Lung microvascular endothelial cell (primary cell): ENCODE measurements at regions not wholly inside any gene's neighbourhood (a gene's known extent, or its start where the extent isn't known, plus 50 kb on each side); places are given as distances from the start of the nearest gene placed in this dataset.
"Not testable (repeated sequence)": the region's sequence is repeated elsewhere in the genome, so short reads cannot be mapped to it uniquely, and the experiment has no call there.

Experiments used
- DNase-seq, 2 donors: peaks; one replicate each; pipeline versions ENCODE4 v3.0.0 to v3.0.0-alpha.2; 2010; ENCODE audit warnings: low read depth in 2 of 2

DNA sequence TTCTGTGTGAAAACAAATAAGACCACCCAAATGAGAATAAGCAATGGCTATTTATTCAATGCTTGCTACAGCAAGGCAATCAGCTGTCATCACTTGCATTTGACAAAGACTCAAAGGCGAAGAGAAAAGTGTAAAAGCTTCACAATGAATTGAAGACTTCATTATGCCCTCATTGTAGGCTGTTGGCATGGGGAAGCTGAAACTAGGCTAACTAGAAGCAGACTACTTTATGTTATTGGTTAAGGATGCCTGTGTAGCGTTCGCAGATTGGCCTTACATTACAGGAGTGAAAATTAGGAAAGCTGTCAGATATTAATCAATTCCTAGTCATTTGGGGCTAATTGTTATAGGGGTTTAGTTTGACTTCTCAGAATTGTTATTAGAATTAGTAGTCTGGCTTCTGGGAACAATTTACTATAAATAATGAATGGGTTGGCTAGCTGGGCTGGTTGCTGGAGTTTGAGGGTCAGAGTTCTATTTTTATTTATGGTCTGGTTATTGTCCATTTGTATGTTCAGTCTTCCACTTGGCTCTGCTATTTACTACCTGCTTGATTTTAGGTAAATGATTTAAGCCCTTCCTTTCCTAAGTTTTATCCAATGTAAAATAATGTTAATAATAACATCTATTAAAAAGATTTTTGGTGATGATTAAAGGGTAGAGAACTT lies 437.2 kb upstream of the SYT4 start:
- DNase-seq: no peak

DNA sequence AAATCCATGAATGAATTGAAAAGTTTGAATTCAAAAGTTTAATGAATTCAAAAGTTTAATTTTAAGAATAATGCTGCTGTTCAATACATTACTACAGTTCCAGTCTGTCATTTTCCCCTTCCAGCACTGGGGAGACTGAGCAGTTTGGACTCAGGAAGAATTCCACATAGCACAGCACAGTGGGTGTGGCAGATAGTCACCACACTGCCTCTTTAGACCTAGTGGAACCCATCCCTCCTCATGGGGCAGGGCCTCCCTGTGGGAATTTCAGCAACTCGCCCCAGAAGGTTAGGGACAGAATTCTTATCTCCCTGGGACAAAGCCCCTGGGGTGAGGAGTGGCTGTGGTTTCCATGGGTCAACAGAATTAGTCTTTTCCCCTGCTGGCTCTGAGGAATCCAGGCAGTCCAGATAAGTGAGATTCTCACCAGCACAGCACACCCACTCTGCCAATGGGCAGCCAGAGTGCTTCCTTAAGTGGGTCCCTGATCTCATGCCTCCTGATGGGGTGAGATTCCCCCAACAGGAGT lies 442.0 kb upstream of the SYT4 start:
- DNase-seq: no peak

DNA sequence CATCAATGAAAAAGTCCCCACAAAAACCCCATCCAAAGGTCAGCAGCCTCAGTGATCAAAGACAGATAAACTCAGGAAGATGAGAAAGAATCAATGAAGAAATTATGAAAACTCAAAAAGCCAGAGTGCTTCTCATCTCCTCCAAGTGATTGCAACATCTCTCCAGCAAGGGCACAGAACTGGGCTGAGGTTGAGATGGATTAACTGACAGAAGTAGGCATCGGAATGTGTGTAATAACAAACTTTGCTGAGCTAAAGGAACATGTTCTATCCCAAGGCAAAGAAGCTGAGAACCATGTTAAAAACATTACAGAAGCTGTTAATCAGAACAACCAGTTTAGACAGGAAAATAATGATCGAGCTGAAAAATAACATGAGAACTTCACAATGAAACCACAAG lies 442.8 kb upstream of the SYT4 start:
- no peak for DNase-seq

DNA sequence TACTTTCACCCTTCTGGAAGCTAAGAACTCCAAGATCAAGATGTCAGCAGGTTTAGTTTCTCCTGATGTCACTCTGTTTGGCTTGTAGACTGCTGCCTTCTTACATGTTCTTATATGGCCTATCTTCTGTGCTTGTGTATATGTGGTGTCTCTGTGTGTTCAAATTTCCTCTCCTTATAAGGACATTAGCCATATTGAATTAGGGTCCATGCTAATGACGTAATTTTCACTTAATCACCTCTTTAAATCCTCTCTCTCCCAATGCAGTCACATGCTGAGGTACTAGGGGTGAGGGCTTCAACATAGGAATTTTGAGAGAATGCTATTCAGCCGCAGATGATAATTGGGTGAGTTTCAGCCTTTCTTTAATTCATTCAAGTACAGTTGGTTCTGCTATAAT lies 458.3 kb upstream of the SYT4 start:
- DNase-seq: no peak

DNA sequence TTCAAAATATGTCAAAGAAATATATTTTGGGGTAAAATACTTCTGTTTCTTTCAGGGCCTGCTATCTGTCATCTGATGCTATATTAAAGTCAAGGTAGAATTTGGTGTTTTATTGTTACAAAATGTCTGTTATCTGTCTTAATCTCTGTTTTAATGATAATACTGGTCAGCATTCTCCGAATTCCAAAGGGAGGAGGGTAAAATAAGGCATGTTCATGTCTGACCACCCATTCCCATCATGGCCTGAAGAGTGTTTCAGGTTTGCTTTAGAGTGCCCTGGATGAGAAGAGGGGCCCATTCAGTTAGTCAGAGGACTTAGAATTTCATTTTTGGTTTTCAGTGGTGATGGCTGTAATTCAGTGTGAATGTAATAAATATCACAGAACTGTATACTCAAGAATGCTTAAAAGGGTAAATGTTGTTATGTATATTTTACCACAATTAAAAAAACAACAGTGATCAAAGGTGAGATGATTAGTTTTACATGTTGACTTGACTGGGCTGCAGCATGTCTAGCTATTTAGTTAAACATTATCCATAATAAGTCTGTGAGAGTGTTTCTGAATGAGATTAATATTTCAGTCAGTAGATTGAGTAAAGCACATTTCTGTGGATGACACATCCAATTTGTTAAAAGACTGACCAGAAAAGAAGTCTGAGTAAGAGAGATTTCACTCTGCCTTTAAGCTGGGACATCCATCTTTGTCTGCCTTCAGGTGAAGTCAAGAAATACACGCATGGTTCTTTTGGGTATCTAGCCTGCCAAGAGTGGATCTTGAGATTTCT lies 467.9 kb upstream of the SYT4 start:
- no peak for DNase-seq

DNA sequence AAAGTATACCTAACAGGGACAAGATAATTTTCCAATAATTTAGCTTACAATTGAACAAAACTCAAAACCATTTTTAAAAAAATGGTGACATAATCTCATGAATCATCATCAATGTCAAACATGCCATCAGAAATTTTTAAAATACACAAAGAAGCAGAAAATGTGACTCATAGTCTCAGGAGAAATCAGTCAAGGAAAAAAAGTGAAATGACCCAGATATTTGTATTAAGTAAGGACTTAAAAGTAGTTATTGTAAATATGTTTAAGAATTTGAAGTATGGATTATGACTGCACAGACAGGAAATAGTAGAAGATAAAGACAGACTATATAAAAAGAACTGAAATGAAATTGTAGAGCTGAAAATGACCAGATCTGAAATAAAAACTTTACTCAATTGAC lies 473.9 kb upstream of the SYT4 start:
- no peak for DNase-seq

DNA sequence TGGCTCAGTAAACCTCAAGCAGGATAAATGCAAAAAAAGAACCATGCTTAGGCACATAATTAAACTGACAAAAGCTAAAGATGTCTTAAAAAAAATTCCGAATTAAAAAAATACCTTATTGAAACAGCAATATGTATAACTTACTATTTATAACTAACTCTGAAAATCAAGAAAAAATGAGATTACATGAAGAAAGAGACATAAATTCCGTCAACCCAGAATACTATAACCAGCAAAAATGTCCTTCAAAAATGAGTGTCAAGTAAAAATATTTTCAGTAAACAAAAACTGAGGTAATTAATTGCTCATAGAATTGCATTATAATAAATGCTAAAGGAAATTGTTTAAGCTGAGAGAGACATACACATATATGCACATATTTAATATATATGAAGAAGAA lies 474.5 kb upstream of the SYT4 start:
- DNase-seq: no peak

DNA sequence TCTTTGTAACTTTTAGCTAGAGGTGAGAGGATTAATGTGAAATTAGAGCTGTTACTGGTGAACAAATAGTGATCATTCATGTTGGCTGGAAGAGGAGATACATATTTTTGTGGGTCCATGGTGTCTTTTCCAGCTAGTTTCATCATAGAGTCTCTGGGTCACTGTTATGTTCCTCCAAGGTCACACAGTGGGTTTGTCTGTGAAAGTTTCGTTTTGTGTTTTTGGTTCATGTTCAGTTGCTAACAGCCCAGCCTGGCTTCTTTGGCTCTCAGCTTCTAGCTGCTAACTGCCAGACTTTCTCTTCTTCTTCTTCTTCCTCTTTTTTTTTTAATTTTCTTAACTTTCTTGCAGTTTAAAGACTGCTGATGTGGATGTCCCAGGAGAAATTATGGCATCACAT lies 480.0 kb upstream of the SYT4 start:
- no peak for DNase-seq

DNA sequence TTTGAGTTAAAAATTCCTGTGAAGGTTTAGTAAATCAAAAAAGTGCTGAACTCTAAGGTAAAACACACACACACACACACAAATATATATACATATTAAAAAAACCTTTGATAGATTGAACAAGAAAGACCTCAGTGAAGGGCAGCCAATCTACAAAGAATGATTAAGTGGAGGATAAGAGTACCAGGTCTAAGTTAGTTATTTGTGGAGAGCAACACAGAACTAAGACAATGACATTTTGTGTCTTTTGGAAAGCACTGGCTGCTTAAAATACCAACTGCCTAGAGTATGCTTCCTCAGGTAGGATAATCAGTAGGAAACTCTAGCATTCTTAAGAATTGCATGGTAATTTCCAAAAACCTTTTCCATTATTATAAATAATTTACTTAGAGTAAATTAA lies 481.4 kb upstream of the SYT4 start:
- DNase-seq: no peak

DNA sequence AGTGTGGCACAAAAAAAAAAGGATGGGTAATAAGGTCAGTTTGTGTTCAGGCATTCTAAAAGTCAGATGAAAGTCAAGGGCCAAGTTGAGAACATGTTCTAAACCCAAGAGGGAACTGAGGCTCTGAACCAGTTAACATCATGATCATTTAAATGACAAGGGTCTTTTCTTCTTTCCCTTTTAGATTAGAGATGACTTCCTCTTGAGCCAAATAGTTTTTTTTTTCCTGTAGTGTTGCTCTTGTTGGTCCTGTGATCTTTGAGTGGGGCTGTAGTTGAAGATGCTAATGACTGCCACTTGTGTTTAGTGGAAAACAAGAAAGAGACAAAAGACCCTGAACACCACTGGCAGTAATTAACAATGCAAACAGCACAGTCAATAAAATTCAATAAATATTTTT lies 482.7 kb upstream of the SYT4 start:
- DNase-seq: no peak

DNA sequence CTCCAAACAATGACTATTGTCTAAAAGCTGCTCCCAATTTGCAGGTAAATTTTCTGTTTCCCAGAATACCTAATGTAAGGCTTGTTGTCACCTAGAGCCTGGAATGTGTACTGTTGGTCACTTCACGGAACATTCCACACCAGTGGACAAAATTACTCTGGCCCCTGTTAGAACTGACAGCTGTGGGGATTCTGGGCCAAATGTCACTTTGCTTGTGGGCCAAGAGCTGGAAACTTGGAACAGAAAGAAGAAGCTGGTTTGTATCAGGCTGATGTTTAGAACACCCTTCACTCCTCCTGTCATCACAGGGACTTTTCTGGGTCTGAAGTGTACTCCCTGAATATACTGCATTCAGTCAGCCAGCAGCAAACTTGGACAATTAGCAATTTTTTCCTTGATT lies 495.6 kb upstream of the SYT4 start:
- no peak for DNase-seq

DNA sequence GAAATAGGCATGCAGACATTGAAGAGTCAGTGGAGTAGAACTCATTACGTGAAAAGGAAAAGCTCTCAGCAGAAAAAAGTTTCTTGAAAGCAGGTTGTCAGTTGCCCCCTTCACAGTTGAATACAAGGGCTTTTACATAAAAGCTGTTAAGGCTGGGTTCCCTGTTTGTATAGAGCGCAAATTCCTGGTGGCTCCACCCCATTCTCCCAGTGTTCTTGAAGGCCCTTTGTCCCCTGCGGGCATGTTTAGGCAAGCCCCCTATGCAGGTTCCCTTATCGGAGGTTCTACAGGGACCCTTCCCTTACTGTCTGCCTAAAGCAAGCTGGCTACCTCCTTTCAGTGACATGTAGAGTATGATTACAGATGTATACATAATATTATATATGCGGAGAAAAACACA lies 497.2 kb upstream of the SYT4 start:
- no peak for DNase-seq

DNA sequence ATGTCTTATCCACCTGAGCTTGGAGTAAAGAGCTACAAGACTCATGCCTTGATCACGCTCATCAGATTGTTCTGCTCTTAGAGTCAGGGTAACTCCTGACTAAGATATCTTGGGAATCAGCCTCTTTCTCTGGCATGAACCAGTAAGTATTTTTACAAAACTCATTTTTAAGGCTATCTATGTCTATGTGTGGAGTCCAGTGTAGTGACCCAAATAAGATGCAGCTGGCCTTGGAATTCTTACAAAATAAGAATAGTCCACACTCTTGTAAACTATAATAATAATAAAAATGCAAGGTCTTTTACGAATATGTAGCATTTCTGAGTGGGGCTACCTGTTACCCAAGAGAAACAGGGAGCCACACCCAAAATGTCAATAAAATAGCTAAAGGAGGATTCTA lies 498.3 kb upstream of the SYT4 start:
- DNase-seq: no peak

DNA sequence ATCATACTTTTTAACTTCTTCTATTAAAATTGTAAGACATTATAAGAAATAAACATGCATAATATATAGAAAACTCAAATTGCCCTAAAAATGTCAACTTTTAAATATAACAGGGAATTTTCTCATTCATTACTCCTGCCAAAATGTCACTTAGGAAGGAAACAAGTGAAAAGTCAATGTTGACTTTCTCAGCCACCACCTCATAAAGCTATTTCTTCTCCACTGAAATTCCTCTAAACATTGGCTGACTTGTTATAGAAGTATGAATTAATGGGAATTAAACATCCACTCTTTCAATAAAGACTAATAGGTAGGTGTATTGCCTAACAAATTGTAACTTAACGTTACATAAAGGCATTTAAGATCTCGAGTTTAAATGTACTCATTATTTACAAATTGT lies 499.7 kb upstream of the SYT4 start:
- no peak for DNase-seq

DNA sequence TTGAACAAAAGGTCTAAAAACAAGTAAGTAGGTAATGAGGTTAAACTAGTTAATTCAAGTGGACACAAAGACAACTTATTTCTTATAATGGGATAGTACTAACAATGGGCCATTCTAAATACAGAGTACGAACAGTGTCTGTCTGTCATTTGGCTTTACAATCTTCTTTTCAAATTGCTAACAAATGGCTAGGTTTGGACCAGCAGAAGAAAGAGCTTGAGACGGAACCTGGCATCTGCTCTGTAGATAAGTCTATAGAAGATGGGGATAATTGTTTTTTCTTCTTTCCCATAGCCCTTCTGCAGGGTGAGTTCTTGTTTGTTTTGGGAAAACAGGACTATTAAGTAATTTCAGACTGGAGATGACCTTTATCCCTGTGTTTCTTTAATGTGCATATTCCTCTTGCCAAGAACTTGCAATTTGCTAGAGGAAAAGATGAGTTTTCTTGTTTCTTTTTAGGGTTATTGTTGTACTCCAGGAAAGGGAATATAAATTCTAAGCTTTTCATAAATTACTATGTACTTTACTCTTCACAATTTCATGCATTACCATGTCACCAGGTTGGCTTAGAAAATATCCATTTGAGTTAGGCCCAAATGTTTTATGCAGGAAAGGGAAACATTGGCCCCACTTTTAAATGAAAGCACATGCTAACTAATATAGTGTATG lies 500.5 kb upstream of the SYT4 start:
- DNase-seq: no peak

DNA sequence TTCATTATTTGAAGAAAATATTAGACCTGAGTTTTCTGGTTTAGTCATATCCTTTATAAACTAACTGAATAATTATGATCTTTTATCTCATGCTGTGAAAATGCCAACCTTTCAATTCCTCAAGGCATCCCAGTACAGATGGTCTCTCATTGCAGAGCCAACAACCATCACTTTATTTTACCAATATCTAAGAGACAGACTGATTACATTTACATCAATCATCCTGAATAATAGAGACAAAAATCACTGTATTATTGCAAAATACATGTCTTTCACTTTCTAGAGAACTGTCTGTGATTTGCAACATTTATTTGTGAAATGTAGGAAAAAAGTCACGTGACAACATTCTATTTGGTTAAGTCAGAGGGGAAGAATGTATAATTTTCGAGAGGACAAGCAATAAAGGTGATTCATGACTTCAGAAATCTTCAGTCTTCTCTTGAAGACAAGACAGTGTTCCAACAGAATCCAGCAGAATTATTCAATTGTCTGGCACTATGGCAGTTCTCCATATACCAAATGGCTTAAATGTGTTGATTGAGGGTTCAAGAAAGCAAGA lies 503.6 kb upstream of the SYT4 start:
- DNase-seq: no peak

DNA sequence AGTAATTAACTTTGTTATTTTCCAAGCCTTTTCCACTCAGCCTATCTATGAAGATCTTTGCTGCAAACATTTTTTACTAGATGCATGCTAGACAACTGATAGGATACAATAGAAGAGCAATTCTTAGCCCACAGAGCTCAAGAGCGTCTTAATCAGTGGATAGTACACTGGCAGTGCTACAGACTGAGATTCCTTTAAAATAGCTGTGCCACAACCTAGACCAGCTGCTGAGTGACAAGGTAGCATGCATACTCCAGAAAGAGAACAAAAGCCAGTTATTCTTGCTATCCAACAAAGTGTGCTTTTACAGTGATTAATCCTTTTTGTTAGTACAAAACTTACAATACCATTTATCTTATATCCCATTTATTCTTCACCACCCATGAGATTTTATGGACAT lies 507.9 kb upstream of the SYT4 start:
- DNase-seq: no peak

DNA sequence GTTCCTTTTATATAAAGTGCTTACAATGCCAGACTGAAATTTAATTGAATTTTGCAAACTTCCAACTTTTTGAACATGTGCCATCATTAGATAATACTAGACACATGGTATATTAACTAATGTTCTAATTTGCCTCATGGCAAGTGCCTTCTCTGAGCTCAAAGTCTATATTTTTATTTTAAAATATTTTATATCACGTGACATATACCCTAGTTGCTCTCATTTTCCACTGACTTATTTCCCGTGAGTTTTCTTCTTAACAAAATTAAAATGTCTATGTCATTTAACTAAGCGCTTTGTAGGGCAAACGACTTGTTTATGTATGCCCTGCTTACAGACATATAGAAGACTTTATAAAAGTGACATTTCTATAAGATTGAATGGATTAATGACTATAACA lies 509.6 kb upstream of the SYT4 start:
- no peak for DNase-seq

DNA sequence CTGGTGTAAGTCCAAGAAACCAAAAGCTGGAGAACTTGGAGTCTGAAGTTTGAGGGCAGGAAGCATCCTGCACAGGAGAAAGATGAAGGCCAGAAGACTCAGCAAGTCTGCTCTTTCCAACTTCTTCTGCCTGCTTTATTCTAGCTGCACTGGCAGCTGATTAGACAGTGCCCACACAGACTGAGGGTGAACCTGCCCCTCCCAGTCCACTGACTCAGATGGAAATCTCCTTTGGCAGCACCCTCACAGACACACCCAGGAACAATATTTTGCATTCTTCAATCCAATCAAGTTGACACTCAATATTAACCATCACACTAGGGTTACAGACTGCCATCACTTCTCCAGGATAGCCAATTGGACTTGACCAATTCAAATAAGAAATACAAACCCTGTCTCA lies 510.4 kb upstream of the SYT4 start:
- DNase-seq: not testable (repeated sequence)

DNA sequence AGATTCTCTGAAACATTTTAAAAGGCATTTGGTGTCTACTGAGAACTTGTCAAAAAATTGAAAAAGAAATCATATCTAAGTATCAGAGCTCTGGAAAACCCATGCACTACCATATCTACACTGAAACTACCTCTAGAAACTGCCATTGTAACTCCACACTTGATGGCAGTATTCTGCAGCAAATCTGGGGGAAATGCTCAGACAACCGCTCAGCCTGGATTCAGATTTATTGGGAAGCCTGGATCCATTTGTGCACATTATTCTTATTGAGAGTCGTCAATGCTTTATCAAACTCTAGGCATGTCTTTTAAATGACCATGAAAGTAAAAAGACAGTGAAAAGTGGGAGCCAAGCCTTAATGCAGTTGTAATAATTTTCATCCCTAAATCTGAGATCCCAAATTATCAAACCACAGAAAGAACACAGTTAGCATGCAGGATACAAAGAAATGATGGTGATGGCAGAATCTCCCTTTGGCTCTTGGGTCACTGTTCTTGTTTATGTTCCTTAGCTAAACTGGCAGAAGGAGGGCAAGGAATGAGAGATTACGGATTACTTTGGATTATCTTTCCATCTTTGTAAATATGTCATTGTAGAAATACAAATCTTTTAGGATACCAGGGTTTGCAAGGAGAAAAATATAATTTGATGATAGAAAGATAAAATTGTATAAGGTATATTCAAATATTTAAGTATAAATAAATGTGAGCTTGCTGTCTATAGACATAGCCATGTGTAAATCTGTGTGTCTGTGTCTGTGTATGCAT lies 512.1 kb upstream of the SYT4 start:
- DNase-seq: no peak

DNA sequence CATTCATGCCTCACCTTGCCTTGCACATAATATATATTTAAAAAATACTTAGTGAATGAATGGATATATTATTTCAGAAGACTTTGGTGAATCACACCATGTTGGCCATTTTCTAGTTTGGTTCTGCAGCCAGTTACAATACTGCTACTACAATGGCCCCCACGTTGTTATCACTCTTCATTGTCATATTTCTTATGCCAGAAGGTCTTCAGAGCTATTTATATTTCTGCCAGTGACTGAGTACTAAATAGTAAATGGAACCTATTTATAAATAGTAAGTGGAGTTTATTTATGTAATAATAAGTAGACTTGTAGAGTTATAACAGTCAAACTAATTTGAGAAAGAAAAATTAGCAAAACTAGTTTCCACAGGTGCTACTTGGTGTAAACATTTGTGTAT lies 516.6 kb upstream of the SYT4 start:
- DNase-seq: no peak

DNA sequence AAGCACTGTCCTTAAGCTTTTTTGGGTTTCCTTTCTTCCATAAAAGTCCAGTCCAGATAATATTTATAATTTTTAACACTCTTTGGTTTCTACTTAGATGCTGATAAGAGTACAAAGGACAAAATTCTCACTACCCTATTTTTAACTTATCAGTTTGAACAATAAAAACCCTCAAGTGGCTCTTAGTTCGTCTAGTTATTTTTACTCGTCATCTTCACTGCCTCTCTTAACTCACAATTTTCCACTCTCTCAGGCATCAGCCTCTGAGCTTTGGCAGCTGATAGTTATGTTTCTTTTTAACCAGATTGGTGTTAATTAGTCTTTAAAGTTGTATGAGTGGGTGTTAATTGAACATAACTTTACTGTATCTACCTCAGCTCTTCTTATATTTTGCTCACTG lies 517.1 kb upstream of the SYT4 start:
- DNase-seq: no peak
